GM12892 (cell line): ENCODE measurements at regions not wholly inside any gene's neighbourhood (a gene's known extent, or its start where the extent isn't known, plus 50 kb on each side); places are given as distances from the start of the nearest gene placed in this dataset.

ENCODE experiments used
- POLR2AphosphoS5 ChIP-seq: IDR thresholded peaks from 2 replicates; pipeline ENCODE4 v1.6.1; 2011; ENCODE audit warnings: low read depth, low read length, control low read depth
- TAF1 ChIP-seq: IDR thresholded peaks from 2 replicates; pipeline ENCODE4 v1.6.1; 2011; ENCODE audit warnings: low read depth, mild to moderate bottlenecking, control low read depth, low read length, borderline replicate concordance

DNA sequence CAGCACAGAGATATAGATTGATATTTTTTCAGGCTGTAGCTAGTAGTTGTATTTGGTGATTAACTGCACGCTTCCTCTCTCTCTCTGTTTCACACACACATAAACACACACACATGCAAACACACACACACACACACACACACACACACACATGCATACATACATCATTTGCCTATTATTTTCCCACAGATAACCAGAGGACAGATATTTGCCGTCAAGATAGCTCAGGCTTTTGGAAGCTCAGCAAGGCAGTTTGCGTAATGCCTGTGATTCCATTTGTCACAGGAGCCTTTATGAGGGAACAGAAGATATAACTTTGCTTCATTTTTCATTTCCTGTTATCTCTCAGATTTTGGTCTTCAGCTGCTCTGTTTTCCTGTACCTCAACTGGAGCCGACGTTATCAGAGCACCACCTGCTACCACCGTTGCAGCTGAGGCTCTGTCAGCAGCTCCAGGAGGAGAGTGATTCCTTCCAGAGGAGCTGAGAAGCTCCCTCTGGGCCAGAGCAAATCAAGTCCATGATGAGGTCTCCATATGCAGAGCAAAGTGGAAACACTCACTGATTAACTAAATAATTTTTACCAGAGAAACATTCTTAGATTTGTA lies 341.9 kb upstream of the PIK3C3 start:
- TF ChIP-seq POLR2AphosphoS5, result no peak
- TF ChIP-seq TAF1, result no peak
